ENCODE measurements at regions not wholly inside any gene's neighbourhood (a gene's known extent, or its start where the extent isn't known, plus 50 kb on each side); places are given as distances from the start of the nearest gene placed in this dataset.

- Histone ChIP-seq H3K79me2 (ENCODE audit: control insufficient read depth, low read length) (no peaks in the 10 kb centered on the region), H3K4me3 (ENCODE audit: low read length) (no peak overlapping the region), H3K9me3 (ENCODE audit: control insufficient read depth, insufficient read depth, low read length) (no peaks in the 10 kb centered on the region), H3K27ac (ENCODE audit: low read depth, low read length) (no peak overlapping the region), H3K9me2 (replicated peaks; ENCODE audit: control insufficient read depth, low read length) (no peaks in the 10 kb centered on the region), H3K27me3 (ENCODE audit: control insufficient read depth, low read length) (no peaks in the 10 kb centered on the region), H4K20me1 (ENCODE audit: control insufficient read depth, insufficient read depth, low read depth, low read length) (no peaks in the 10 kb centered on the region), H3K36me3 (ENCODE audit: control insufficient read depth, low read length) (no peaks in the 10 kb centered on the region), H3K4me2 (ENCODE audit: low read length) (no peak overlapping the region), H3F3A (ENCODE audit: control insufficient read depth, insufficient read depth) (no peaks in the 10 kb centered on the region), H3K4me1 (ENCODE audit: control insufficient read depth, low read length) (no peaks in the 10 kb centered on the region)
- TF ChIP-seq EZH2phosphoT487 (IDR thresholded peaks at IDR 0.05; ENCODE audit: borderline replicate concordance, low read length) (no peak), CTCF (IDR thresholded peaks at IDR 0.05; ENCODE audit: low read depth, low read length, poor library complexity, severe bottlenecking) (no peak)
These were observed 634.3 kb upstream of the POU3F2 start for GRCh38 chr6:98200084-98200483.

- no peaks in the 10 kb centered on the region for H3K27me3 ChIP-seq (ENCODE audit: control insufficient read depth, low read length)
- H3K9me3 ChIP-seq (ENCODE audit: control insufficient read depth, insufficient read depth, low read length) = no peaks in the 10 kb centered on the region
- H3F3A ChIP-seq (ENCODE audit: control insufficient read depth, insufficient read depth) = no peaks in the 10 kb centered on the region
- no peaks in the 10 kb centered on the region for H3K36me3 ChIP-seq (ENCODE audit: control insufficient read depth, low read length)
- TF ChIP-seq CTCF (IDR thresholded peaks at IDR 0.05; ENCODE audit: low read depth, low read length, poor library complexity, severe bottlenecking) = no peak
- TF ChIP-seq EZH2phosphoT487 (IDR thresholded peaks at IDR 0.05; ENCODE audit: borderline replicate concordance, low read length) = no peak
- no peaks in the 10 kb centered on the region for H3K79me2 ChIP-seq (ENCODE audit: control insufficient read depth, low read length)
- H3K4me3 ChIP-seq (ENCODE audit: low read length) = no peak overlapping the region
- no peak overlapping the region for H3K27ac ChIP-seq (ENCODE audit: low read depth, low read length)
- no peaks in the 10 kb centered on the region for H3K9me2 ChIP-seq (replicated peaks; ENCODE audit: control insufficient read depth, low read length)
- H4K20me1 ChIP-seq (ENCODE audit: control insufficient read depth, insufficient read depth, low read depth, low read length) = no peaks in the 10 kb centered on the region
- H3K4me1 ChIP-seq (ENCODE audit: control insufficient read depth, low read length) = no peaks in the 10 kb centered on the region
- no peak overlapping the region for H3K4me2 ChIP-seq (ENCODE audit: low read length)
These were observed 631.1 kb upstream of the POU3F2 start for GRCh38 chr6:98203170-98203806.

GRCh38 chr6:98212468-98212867 lies 621.9 kb upstream of the POU3F2 start:
- TF ChIP-seq EZH2phosphoT487 (IDR thresholded peaks at IDR 0.05; ENCODE audit: borderline replicate concordance, low read length) (no peak), CTCF (IDR thresholded peaks at IDR 0.05; ENCODE audit: low read depth, low read length, poor library complexity, severe bottlenecking) (no peak)
- H3K36me3 ChIP-seq (ENCODE audit: control insufficient read depth, low read length) = no peaks in the 10 kb centered on the region
- no peak overlapping the region for H3K4me3 ChIP-seq (ENCODE audit: low read length)
- H3F3A ChIP-seq (ENCODE audit: control insufficient read depth, insufficient read depth) = no peaks in the 10 kb centered on the region
- H3K4me2 ChIP-seq (ENCODE audit: low read length) = no peak overlapping the region
- H3K27ac ChIP-seq (ENCODE audit: low read depth, low read length) = no peak overlapping the region
- no peaks in the 10 kb centered on the region for H3K79me2 ChIP-seq (ENCODE audit: control insufficient read depth, low read length)
- no peaks in the 10 kb centered on the region for H3K27me3 ChIP-seq (ENCODE audit: control insufficient read depth, low read length)
- no peaks in the 10 kb centered on the region for H3K4me1 ChIP-seq (ENCODE audit: control insufficient read depth, low read length)
- no peaks in the 10 kb centered on the region for H3K9me3 ChIP-seq (ENCODE audit: control insufficient read depth, insufficient read depth, low read length)
- H4K20me1 ChIP-seq (ENCODE audit: control insufficient read depth, insufficient read depth, low read depth, low read length) = no peaks in the 10 kb centered on the region
- no peaks in the 10 kb centered on the region for H3K9me2 ChIP-seq (replicated peaks; ENCODE audit: control insufficient read depth, low read length)
